HEK293 (cell line): ENCODE measurements at regions not wholly inside any gene's neighbourhood (a gene's known extent, or its start where the extent isn't known, plus 50 kb on each side); places are given as distances from the start of the nearest gene placed in this dataset.

Experiments used
- CTCF ChIA-PET: fragments of 350-600 bp; formaldehyde crosslinking; extraction: SDS; loops from one replicate; lab custom pipeline; 2021; ENCODE audit warnings: antibody characterized with exemption; lab: Yijun Ruan, JAX
- POLR2A ChIA-PET: fragments of 300-600 bp; formaldehyde crosslinking; extraction: SDS; loops from one replicate; lab custom pipeline; 2020; ENCODE audit warnings: antibody characterized with exemption, inconsistent platforms; lab: Yijun Ruan, JAX
- H3K27ac ChIP-seq: fragments of 200-500 bp; sonication (Bioruptor generic); 2 replicates; pipeline ENCODE4 v1.5.1; 2014; ENCODE audit warnings: low read depth, low read length, control low read depth, inconsistent platforms; ENCODE audit errors: extremely low read depth
- H3K36me3 ChIP-seq, 2 experiments: fragments of 200-500 bp in 1 of 2; sonication (Bioruptor generic) in 1 of 2; 1 replicate in 1 of 2; 2 replicates in 1 of 2; pipeline ENCODE4 v1.5.1; 2014 to 2017; ENCODE audit warnings: inconsistent platforms in 2 of 2, low read length in 2 of 2; ENCODE audit not compliant: control insufficient read depth in 2 of 2, insufficient read depth in 1 of 2
- H3K4me1 ChIP-seq: fragments of 200-500 bp; sonication (Bioruptor generic); 2 replicates; pipeline ENCODE4 v1.5.1; 2014; ENCODE audit warnings: mild to moderate bottlenecking, low read length, inconsistent platforms; ENCODE audit not compliant: control insufficient read depth, insufficient read depth
- H3K4me3 ChIP-seq: 2 replicates; pipeline ENCODE4 v1.5.1; 2011; ENCODE audit warnings: low read depth, mild to moderate bottlenecking, control low read depth, low read length, moderate library complexity
- H3K9me3 ChIP-seq: fragments of 200-500 bp; sonication (Bioruptor generic); 2 replicates; pipeline ENCODE4 v1.5.1; 2014; ENCODE audit warnings: low read depth, low read length, inconsistent platforms; ENCODE audit not compliant: control insufficient read depth, insufficient read depth
- HIC1 ChIP-seq: fragments of 450-650 bp; formaldehyde crosslinking; IDR thresholded peaks from 2 replicates; pipeline ENCODE4 v1.5.1; 2016; ENCODE audit warnings: missing biosample characterization, missing genetic modification characterization
- HOXD13 ChIP-seq: sonication (generic); formaldehyde crosslinking; IDR thresholded peaks from 2 replicates; pipeline ENCODE4 v1.8.0; 2022; ENCODE audit warnings: missing genetic modification reagents, borderline replicate concordance
- KLF16 ChIP-seq: fragments of 450-650 bp; formaldehyde crosslinking; IDR thresholded peaks from 2 replicates; pipeline ENCODE4 v1.5.1; 2017; ENCODE audit warnings: missing biosample characterization, missing genetic modification characterization
- MEIS1 ChIP-seq: sonication (generic); formaldehyde crosslinking; IDR thresholded peaks from 2 replicates; pipeline ENCODE4 v1.8.1; 2022; ENCODE audit warnings: missing genetic modification reagents, mild to moderate bottlenecking, borderline replicate concordance
- SETDB1 ChIP-seq: IDR thresholded peaks from one replicate; pipeline ENCODE4 v1.6.1; 2017; ENCODE audit warnings: mild to moderate bottlenecking, low read length, moderate library complexity, mixed read lengths; ENCODE audit not compliant: insufficient read length
- TRIM28 ChIP-seq: IDR thresholded peaks from 2 replicates; pipeline ENCODE4 v1.6.1; 2011; ENCODE audit warnings: low read length, control low read depth, borderline replicate concordance
- WT1 ChIP-seq: fragments of 450-650 bp; formaldehyde crosslinking; IDR thresholded peaks from 2 replicates; pipeline ENCODE4 v1.5.1; 2016; ENCODE audit warnings: missing biosample characterization, missing genetic modification characterization
- ZBTB8A ChIP-seq: fragments of 450-650 bp; formaldehyde crosslinking; IDR thresholded peaks from 2 replicates; pipeline ENCODE4 v1.5.1; 2016; ENCODE audit warnings: missing biosample characterization, missing genetic modification characterization
- ZNF10 ChIP-seq: fragments of 450-650 bp; formaldehyde crosslinking; IDR thresholded peaks from 2 replicates; pipeline ENCODE4 v1.5.1; 2017; ENCODE audit warnings: missing biosample characterization, missing genetic modification characterization
- ZNF146 ChIP-seq: fragments of 450-650 bp; formaldehyde crosslinking; IDR thresholded peaks from 2 replicates; pipeline ENCODE4 v1.5.1; 2016; ENCODE audit warnings: missing biosample characterization, missing genetic modification characterization
- ZNF155 ChIP-seq: fragments of 450-650 bp; formaldehyde crosslinking; IDR thresholded peaks from 2 replicates; pipeline ENCODE4 v1.5.1; 2016; ENCODE audit warnings: missing biosample characterization, missing genetic modification characterization
- ZNF2 ChIP-seq: fragments of 450-650 bp; formaldehyde crosslinking; IDR thresholded peaks from 2 replicates; pipeline ENCODE4 v1.5.1; 2016; ENCODE audit warnings: missing biosample characterization, missing genetic modification characterization
- ZNF341 ChIP-seq: fragments of 450-650 bp; formaldehyde crosslinking; IDR thresholded peaks from 2 replicates; pipeline ENCODE4; 2016; ENCODE audit warnings: low read depth, missing biosample characterization, missing genetic modification characterization
- ZNF350 ChIP-seq: fragments of 450-650 bp; formaldehyde crosslinking; IDR thresholded peaks from 2 replicates; pipeline ENCODE4 v1.5.0; 2017; ENCODE audit warnings: missing biosample characterization, mild to moderate bottlenecking, missing genetic modification characterization
- ZNF366 ChIP-seq: fragments of 450-650 bp; formaldehyde crosslinking; conservative IDR thresholded peaks from 2 replicates; pipeline ENCODE4 v1.5.1; 2016; ENCODE audit warnings: missing biosample characterization, missing genetic modification characterization
- ZNF394 ChIP-seq: fragments of 450-650 bp; formaldehyde crosslinking; IDR thresholded peaks from 2 replicates; pipeline ENCODE4 v1.5.1; 2016; ENCODE audit warnings: missing biosample characterization, missing genetic modification characterization, mild to moderate bottlenecking, moderate library complexity, borderline replicate concordance
- ZNF529 ChIP-seq: fragments of 450-650 bp; formaldehyde crosslinking; IDR thresholded peaks from 2 replicates; pipeline ENCODE4 v1.5.1; 2017; ENCODE audit warnings: missing genetic modification characterization, missing biosample characterization; ENCODE audit not compliant: insufficient replicate concordance
- ZNF548 ChIP-seq: fragments of 450-650 bp; formaldehyde crosslinking; IDR thresholded peaks from 2 replicates; pipeline ENCODE4 v1.5.1; 2016; ENCODE audit warnings: missing biosample characterization, missing genetic modification characterization
- ZNF560 ChIP-seq: fragments of 450-650 bp; formaldehyde crosslinking; IDR thresholded peaks from 2 replicates; pipeline ENCODE4 v1.5.1; 2017; ENCODE audit warnings: missing biosample characterization, missing genetic modification characterization, borderline replicate concordance
- ZNF629 ChIP-seq: fragments of 450-650 bp; formaldehyde crosslinking; IDR thresholded peaks from 2 replicates; pipeline ENCODE4 v1.5.1; 2017; ENCODE audit warnings: missing biosample characterization, missing genetic modification characterization
- ZNF654 ChIP-seq: fragments of 450-650 bp; formaldehyde crosslinking; IDR thresholded peaks from 2 replicates; pipeline ENCODE4 v1.5.1; 2016; ENCODE audit warnings: low read depth, missing biosample characterization, missing genetic modification characterization
- ZNF658 ChIP-seq: fragments of 450-650 bp; formaldehyde crosslinking; IDR thresholded peaks from 2 replicates; pipeline ENCODE4; 2016; ENCODE audit warnings: missing biosample characterization, missing genetic modification characterization
- ZNF704 ChIP-seq: fragments of 450-650 bp; formaldehyde crosslinking; IDR thresholded peaks from 2 replicates; pipeline ENCODE4 v1.5.1; 2016; ENCODE audit warnings: missing biosample characterization, missing genetic modification characterization
- ZNF76 ChIP-seq: fragments of 450-650 bp; formaldehyde crosslinking; IDR thresholded peaks from 2 replicates; pipeline ENCODE4; 2016; ENCODE audit warnings: low read depth, missing biosample characterization, missing genetic modification characterization, borderline replicate concordance
- ZNF777 ChIP-seq: fragments of 450-650 bp; formaldehyde crosslinking; IDR thresholded peaks from 2 replicates; pipeline ENCODE4 v1.5.1; 2017; ENCODE audit warnings: missing biosample characterization, missing genetic modification characterization, borderline replicate concordance
- ZNF785 ChIP-seq: fragments of 450-650 bp; formaldehyde crosslinking; IDR thresholded peaks from 2 replicates; pipeline ENCODE4 v1.5.1; 2016; ENCODE audit warnings: missing biosample characterization, missing genetic modification characterization
- ZNF843 ChIP-seq: fragments of 450-650 bp; formaldehyde crosslinking; IDR thresholded peaks from 2 replicates; pipeline ENCODE4 v1.5.1; 2016; ENCODE audit warnings: missing biosample characterization, missing genetic modification characterization
- ZSCAN16 ChIP-seq: fragments of 450-650 bp; formaldehyde crosslinking; IDR thresholded peaks from 2 replicates; pipeline ENCODE4 v1.5.1; 2016; ENCODE audit warnings: missing biosample characterization, missing genetic modification characterization
- TF ChIP-seq, protein P1 (sequence below): fragments of 450-650 bp; formaldehyde crosslinking; IDR thresholded peaks from 2 replicates; pipeline ENCODE4 v1.5.1; 2016; ENCODE audit warnings: missing biosample characterization, missing genetic modification characterization
- TF ChIP-seq, protein P2 (sequence below): fragments of 450-650 bp; formaldehyde crosslinking; IDR thresholded peaks from 2 replicates; pipeline ENCODE4 v1.5.1; 2016; ENCODE audit warnings: missing biosample characterization, missing genetic modification characterization
- TF ChIP-seq, protein P3 (sequence below): fragments of 450-650 bp; formaldehyde crosslinking; IDR thresholded peaks from 2 replicates; pipeline ENCODE4 v1.5.1; 2016; ENCODE audit warnings: missing biosample characterization, missing genetic modification characterization

- TF ChIP-seq ZNF704 (tag by site-specific recombination) = no peak
- no peak for TF ChIP-seq ZNF777 (tag by site-specific recombination)
- no peak for TF ChIP-seq TRIM28
- TF ChIP-seq ZNF560 = no peak
- no peak for TF ChIP-seq ZNF548 (tag by site-specific recombination)
- no peak for TF ChIP-seq KLF16 (tag by site-specific recombination)
- TF ChIP-seq ZNF76 = no peak
- TF ChIP-seq ZNF394 (tag by site-specific recombination) = no peak
Measured at GRCh38 chr6:132043148-132043547, 92.0 kb upstream of the CCN2 start (continued).

DNA sequence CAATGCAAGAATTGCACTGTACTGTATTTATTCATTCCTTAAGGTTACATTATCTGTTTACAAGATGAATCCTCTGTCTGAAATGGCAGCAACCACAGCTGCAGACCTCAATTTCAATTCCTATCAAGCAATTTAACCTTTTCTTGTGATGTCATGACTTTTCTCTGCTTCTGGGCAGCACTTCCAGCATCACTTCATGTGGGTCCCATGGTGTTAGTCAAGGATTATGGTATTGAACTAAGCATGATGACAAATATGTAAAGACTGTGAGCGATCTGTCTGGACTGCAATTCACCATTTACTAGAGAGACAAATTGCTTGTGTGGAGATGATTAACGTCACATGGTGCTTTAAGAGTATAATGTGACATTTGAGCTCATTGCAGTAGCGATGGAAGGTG lies 90.5 kb upstream of the CCN2 start:
- ChIA-PET POLR2A (interaction anchor here (1.2 kb wide), 1 partner anchor 92 kb away, joined by 4 read pairs; no protein-coding TSS in a partner anchor), CTCF (no interaction called here)
- H3K36me3 ChIP-seq = no peaks in the 10 kb centered on the region

GRCh38 chr6:132028029-132028428 lies 76.9 kb upstream of the CCN2 start:
- Histone ChIP-seq H3K4me3 (no peak overlapping the region), H3K36me3 (no peaks in the 10 kb centered on the region), H3K27ac (no peak overlapping the region), H3K9me3 (no peaks in the 10 kb centered on the region), H3K4me1 (no peaks in the 10 kb centered on the region)
- ChIA-PET CTCF (interaction anchor here (0.6 to 1.2 kb wide), 4 partner anchors 56 to 252 kb away, joined by 3 to 4 read pairs (median 3); no protein-coding TSS in a partner anchor), POLR2A (no interaction called here)
- TF ChIP-seq ZNF350 (tag by site-specific recombination) (no peak), ZNF10 (tag by site-specific recombination) (no peak), HIC1 (no peak), ZNF2 (tag by site-specific recombination) (no peak), WT1 (tag by site-specific recombination) (no peak), ZNF341 (tag by site-specific recombination) (no peak), MEIS1 (CRISPR knock-in tag) (no peak), ZNF394 (tag by site-specific recombination) (no peak), HOXD13 (no peak), ZNF146 (tag by site-specific recombination) (no peak), ZNF785 (tag by site-specific recombination) (no peak)
- TF ChIP-seq, protein P1, sequence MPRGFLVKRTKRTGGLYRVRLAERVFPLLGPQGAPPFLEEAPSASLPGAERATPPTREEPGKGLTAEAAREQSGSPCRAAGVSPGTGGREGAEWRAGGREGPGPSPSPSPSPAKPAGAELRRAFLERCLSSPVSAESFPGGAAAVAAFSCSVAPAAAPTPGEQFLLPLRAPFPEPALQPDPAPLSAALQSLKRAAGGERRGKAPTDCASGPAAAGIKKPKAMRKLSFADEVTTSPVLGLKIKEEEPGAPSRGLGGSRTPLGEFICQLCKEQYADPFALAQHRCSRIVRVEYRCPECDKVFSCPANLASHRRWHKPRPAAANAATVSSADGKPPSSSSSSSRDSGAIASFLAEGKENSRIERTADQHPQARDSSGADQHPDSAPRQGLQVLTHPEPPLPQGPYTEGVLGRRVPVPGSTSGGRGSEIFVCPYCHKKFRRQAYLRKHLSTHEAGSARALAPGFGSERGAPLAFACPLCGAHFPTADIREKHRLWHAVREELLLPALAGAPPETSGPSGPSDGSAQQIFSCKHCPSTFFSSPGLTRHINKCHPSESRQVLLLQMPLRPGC (tag by site-specific recombination) = no peak

More for the DNA sequence above, 90.5 kb upstream of the CCN2 start:
- TF ChIP-seq ZNF629 (tag by site-specific recombination) (no peak), ZNF350 (tag by site-specific recombination) (no peak), SETDB1 (no peak), ZNF658 (tag by site-specific recombination) (no peak), TRIM28 (no peak), ZNF843 (tag by site-specific recombination) (no peak), ZNF529 (no peak), ZSCAN16 (tag by site-specific recombination) (no peak), ZBTB8A (tag by site-specific recombination) (no peak), ZNF777 (tag by site-specific recombination) (no peak), ZNF155 (no peak), ZNF654 (tag by site-specific recombination) (no peak), ZNF366 (tag by site-specific recombination) (no peak)
- TF ChIP-seq, protein P2, sequence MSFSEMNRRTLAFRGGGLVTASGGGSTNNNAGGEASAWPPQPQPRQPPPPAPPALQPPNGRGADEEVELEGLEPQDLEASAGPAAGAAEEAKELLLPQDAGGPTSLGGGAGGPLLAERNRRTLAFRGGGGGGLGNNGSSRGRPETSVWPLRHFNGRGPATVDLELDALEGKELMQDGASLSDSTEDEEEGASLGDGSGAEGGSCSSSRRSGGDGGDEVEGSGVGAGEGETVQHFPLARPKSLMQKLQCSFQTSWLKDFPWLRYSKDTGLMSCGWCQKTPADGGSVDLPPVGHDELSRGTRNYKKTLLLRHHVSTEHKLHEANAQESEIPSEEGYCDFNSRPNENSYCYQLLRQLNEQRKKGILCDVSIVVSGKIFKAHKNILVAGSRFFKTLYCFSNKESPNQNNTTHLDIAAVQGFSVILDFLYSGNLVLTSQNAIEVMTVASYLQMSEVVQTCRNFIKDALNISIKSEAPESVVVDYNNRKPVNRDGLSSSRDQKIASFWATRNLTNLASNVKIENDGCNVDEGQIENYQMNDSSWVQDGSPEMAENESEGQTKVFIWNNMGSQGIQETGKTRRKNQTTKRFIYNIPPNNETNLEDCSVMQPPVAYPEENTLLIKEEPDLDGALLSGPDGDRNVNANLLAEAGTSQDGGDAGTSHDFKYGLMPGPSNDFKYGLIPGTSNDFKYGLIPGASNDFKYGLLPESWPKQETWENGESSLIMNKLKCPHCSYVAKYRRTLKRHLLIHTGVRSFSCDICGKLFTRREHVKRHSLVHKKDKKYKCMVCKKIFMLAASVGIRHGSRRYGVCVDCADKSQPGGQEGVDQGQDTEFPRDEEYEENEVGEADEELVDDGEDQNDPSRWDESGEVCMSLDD (tag by site-specific recombination) = no peak
- TF ChIP-seq, protein P3, sequence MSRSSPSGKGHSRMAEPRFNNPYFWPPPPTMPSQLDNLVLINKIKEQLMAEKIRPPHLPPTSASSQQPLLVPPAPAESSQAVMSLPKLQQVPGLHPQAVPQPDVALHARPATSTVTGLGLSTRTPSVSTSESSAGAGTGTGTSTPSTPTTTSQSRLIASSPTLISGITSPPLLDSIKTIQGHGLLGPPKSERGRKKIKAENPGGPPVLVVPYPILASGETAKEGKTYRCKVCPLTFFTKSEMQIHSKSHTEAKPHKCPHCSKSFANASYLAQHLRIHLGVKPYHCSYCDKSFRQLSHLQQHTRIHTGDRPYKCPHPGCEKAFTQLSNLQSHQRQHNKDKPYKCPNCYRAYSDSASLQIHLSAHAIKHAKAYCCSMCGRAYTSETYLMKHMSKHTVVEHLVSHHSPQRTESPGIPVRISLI (tag by site-specific recombination) = no peak
- no peaks in the 10 kb centered on the region for H3K9me3 ChIP-seq
- no peak overlapping the region for H3K4me3 ChIP-seq
- no peak overlapping the region for H3K27ac ChIP-seq
- H3K4me1 ChIP-seq = no peaks in the 10 kb centered on the region
